Stromal cell of bone marrow (primary cell): ENCODE measurements at regions not wholly inside any gene's neighbourhood (a gene's known extent, or its start where the extent isn't known, plus 50 kb on each side); places are given as distances from the start of the nearest gene placed in this dataset.

ENCODE experiments used
- DNase-seq: peaks from one replicate; pipeline ENCODE4 v3.0.0-alpha.2; 2012; ENCODE audit warnings: low read depth

GRCh38 chr5:4229414-4230292, 634.0 kb downstream of the IRX1 start:
- DNase-seq = no peak

- DNase-seq = no peak
Measured at GRCh38 chr5:4230471-4230785, 634.8 kb downstream of the IRX1 start.

GRCh38 chr5:4230786-4231641, 635.4 kb downstream of the IRX1 start:
- DNase-seq = no peak

GRCh38 chr5:4232084-4232483, 636.5 kb downstream of the IRX1 start:
- DNase-seq = no peak

GRCh38 chr5:4233671-4234070, 638.0 kb downstream of the IRX1 start:
- DNase-seq = no peak

GRCh38 chr5:4243479-4244264, 648.0 kb downstream of the IRX1 start:
- no peak for DNase-seq

GRCh38 chr5:4244306-4244705, 648.7 kb downstream of the IRX1 start:
- no peak for DNase-seq

GRCh38 chr5:4245076-4245475, 649.4 kb downstream of the IRX1 start:
- no peak for DNase-seq

- no peak for DNase-seq
Measured at GRCh38 chr5:4245511-4245910, 649.9 kb downstream of the IRX1 start.

GRCh38 chr5:4246447-4246846, 650.8 kb downstream of the IRX1 start:
- DNase-seq = no peak

GRCh38 chr5:4250254-4250653, 654.6 kb downstream of the IRX1 start:
- DNase-seq = no peak

- no peak for DNase-seq
Measured at GRCh38 chr5:4252385-4252784, 656.8 kb downstream of the IRX1 start.

- DNase-seq = no peak
Measured at GRCh38 chr5:4254736-4255135, 659.1 kb downstream of the IRX1 start.

GRCh38 chr5:4255441-4255840, 659.8 kb downstream of the IRX1 start:
- DNase-seq = no peak

- no peak for DNase-seq
Measured at GRCh38 chr5:4258170-4258569, 662.5 kb downstream of the IRX1 start.

- DNase-seq = no peak
Measured at GRCh38 chr5:4271193-4271592, 675.6 kb downstream of the IRX1 start.

GRCh38 chr5:4275232-4275631, 679.6 kb downstream of the IRX1 start:
- no peak for DNase-seq

GRCh38 chr5:4294878-4295277, 699.2 kb downstream of the IRX1 start:
- no peak for DNase-seq

GRCh38 chr5:4295663-4296339, 700.2 kb downstream of the IRX1 start:
- DNase-seq = no peak

GRCh38 chr5:4306057-4306456, 710.4 kb downstream of the IRX1 start:
- DNase-seq = no peak

- DNase-seq = no peak
Measured at GRCh38 chr5:4309026-4309425, 713.4 kb downstream of the IRX1 start.

- DNase-seq = no peak
Measured at GRCh38 chr5:4313138-4313537, 717.5 kb downstream of the IRX1 start.
